ENCODE measurements at regions not wholly inside any gene's neighbourhood (a gene's known extent, or its start where the extent isn't known, plus 50 kb on each side); places are given as distances from the start of the nearest gene placed in this dataset.

GRCh38 chr1:29998686-29999085 lies 724.7 kb downstream of the MATN1 start:
- TF ChIP-seq MAX (IDR thresholded peaks at IDR 0.05) (no peak), RAD21 (IDR thresholded peaks at IDR 0.05) (no peak)
- TF ChIP-seq, protein P1, sequence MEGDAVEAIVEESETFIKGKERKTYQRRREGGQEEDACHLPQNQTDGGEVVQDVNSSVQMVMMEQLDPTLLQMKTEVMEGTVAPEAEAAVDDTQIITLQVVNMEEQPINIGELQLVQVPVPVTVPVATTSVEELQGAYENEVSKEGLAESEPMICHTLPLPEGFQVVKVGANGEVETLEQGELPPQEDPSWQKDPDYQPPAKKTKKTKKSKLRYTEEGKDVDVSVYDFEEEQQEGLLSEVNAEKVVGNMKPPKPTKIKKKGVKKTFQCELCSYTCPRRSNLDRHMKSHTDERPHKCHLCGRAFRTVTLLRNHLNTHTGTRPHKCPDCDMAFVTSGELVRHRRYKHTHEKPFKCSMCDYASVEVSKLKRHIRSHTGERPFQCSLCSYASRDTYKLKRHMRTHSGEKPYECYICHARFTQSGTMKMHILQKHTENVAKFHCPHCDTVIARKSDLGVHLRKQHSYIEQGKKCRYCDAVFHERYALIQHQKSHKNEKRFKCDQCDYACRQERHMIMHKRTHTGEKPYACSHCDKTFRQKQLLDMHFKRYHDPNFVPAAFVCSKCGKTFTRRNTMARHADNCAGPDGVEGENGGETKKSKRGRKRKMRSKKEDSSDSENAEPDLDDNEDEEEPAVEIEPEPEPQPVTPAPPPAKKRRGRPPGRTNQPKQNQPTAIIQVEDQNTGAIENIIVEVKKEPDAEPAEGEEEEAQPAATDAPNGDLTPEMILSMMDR (IDR thresholded peaks at IDR 0.05; ENCODE audit: low read depth, low read length, missing input control) = no peak
